ENCODE measurements at regions not wholly inside any gene's neighbourhood (a gene's known extent, or its start where the extent isn't known, plus 50 kb on each side); places are given as distances from the start of the nearest gene placed in this dataset.

GRCh38 chr7:121745856-121746255 is 127.1 kb upstream of the PTPRZ1 start:
- Histone ChIP-seq H3K4me1 (replicated peaks in 1 of 2) (no peaks in the 10 kb centered on the region), H3K9me3 (replicated peaks in 1 of 3) (no peaks in the 10 kb centered on the region), H3K27me3 (no peaks in the 10 kb centered on the region), H3K27ac (no peak overlapping the region), H3K36me3 (replicated peaks in 1 of 2) (no peaks in the 10 kb centered on the region), H3K4me3 (no peak overlapping the region)
- 74 to 92% (median 84%) methylated on average over 1 of the region's 1 CpG for WGBS, 4 donors
- intact Hi-C loops (cut with DNase I), result no loop called here
- DNase-seq, result no peak
- TF ChIP-seq POLR2A (IDR thresholded peaks at IDR 0.05), result no peak
- TF ChIP-seq CTCF (IDR thresholded peaks at IDR 0.05), result no peak

- WGBS, 4 donors, result 54 to 83% (median 69%) methylated on average over 2 of the region's 2 CpGs
- no peak for DNase-seq
- TF ChIP-seq CTCF (IDR thresholded peaks at IDR 0.05) (no peak), POLR2A (IDR thresholded peaks at IDR 0.05) (no peak)
These were observed 128.1 kb upstream of the PTPRZ1 start for GRCh38 chr7:121744877-121745276.

GRCh38 chr7:121744319-121744718 is 128.6 kb upstream of the PTPRZ1 start:
- no peak for DNase-seq

More at GRCh38 chr7:121744877-121745276, 128.1 kb upstream of the PTPRZ1 start:
- intact Hi-C loops (cut with DNase I), result no loop called here
- Histone ChIP-seq H3K9me3 (replicated peaks in 1 of 3) (no peaks in the 10 kb centered on the region), H3K36me3 (replicated peaks in 1 of 2) (no peaks in the 10 kb centered on the region), H3K27me3 (no peaks in the 10 kb centered on the region), H3K4me3 (no peak overlapping the region), H3K4me1 (replicated peaks in 1 of 2) (no peaks in the 10 kb centered on the region), H3K27ac (no peak overlapping the region)

GRCh38 chr7:121741896-121742295 is 131.1 kb upstream of the PTPRZ1 start:
- Histone ChIP-seq H3K36me3 (replicated peaks in 1 of 2) (no peaks in the 10 kb centered on the region), H3K4me1 (replicated peaks in 1 of 2) (no peaks in the 10 kb centered on the region), H3K9me3 (replicated peaks in 1 of 3) (no peaks in the 10 kb centered on the region), H3K4me3 (no peak overlapping the region), H3K27me3 (no peaks in the 10 kb centered on the region), H3K27ac (no peak overlapping the region)
- intact Hi-C loops (cut with DNase I), result no loop called here
- no peak for DNase-seq
- TF ChIP-seq POLR2A (IDR thresholded peaks at IDR 0.05), result no peak
- no peak for TF ChIP-seq CTCF (IDR thresholded peaks at IDR 0.05)

More at GRCh38 chr7:121744319-121744718, 128.6 kb upstream of the PTPRZ1 start:
- Histone ChIP-seq H3K36me3 (replicated peaks in 1 of 2) (no peaks in the 10 kb centered on the region), H3K27me3 (no peaks in the 10 kb centered on the region), H3K9me3 (replicated peaks in 1 of 3) (no peaks in the 10 kb centered on the region), H3K27ac (no peak overlapping the region), H3K4me1 (replicated peaks in 1 of 2) (no peaks in the 10 kb centered on the region), H3K4me3 (no peak overlapping the region)
- 60 to 76% (median 67%) methylated on average over 3 of the region's 3 CpGs for WGBS, 4 donors
- no peak for TF ChIP-seq POLR2A (IDR thresholded peaks at IDR 0.05)
- no peak for TF ChIP-seq CTCF (IDR thresholded peaks at IDR 0.05)
- intact Hi-C loops (cut with DNase I), result no loop called here
